ENCODE measurements at regions not wholly inside any gene's neighbourhood (a gene's known extent, or its start where the extent isn't known, plus 50 kb on each side); places are given as distances from the start of the nearest gene placed in this dataset.
"Not testable (repeated sequence)": the region's sequence is repeated elsewhere in the genome, so short reads cannot be mapped to it uniquely, and the experiment has no call there.

DNA sequence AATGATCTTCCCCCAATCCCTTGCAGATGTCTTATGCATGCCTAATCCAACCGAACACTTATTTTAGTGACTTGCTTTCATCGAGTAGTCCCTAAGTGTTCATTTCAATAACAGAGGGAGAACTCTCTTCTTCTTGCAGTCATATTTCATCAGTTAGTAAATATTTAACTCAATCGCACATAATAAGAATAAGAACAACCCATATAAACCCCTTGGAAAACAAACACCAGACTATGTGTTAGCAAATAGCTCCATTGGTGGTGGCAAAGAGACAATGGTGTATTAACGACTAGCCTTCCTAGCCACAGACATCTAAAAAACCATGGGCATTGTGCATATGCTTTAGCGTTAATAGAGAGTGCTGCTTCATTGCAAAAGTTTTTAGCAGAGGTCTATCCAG, 725.8 kb downstream of the BCL11A start:
- intact Hi-C loops (cut with DNase I): no loop called here
- 86 to 93% (median 89%) methylated on average over 5 of the region's 5 CpGs for WGBS, 3 donors
- TF ChIP-seq EP300 (IDR thresholded peaks at IDR 0.05) (no peak), POLR2A (IDR thresholded peaks at IDR 0.05) (no peak)
- TF ChIP-seq, protein P1, sequence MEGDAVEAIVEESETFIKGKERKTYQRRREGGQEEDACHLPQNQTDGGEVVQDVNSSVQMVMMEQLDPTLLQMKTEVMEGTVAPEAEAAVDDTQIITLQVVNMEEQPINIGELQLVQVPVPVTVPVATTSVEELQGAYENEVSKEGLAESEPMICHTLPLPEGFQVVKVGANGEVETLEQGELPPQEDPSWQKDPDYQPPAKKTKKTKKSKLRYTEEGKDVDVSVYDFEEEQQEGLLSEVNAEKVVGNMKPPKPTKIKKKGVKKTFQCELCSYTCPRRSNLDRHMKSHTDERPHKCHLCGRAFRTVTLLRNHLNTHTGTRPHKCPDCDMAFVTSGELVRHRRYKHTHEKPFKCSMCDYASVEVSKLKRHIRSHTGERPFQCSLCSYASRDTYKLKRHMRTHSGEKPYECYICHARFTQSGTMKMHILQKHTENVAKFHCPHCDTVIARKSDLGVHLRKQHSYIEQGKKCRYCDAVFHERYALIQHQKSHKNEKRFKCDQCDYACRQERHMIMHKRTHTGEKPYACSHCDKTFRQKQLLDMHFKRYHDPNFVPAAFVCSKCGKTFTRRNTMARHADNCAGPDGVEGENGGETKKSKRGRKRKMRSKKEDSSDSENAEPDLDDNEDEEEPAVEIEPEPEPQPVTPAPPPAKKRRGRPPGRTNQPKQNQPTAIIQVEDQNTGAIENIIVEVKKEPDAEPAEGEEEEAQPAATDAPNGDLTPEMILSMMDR (IDR thresholded peaks at IDR 0.05): no peak

DNA sequence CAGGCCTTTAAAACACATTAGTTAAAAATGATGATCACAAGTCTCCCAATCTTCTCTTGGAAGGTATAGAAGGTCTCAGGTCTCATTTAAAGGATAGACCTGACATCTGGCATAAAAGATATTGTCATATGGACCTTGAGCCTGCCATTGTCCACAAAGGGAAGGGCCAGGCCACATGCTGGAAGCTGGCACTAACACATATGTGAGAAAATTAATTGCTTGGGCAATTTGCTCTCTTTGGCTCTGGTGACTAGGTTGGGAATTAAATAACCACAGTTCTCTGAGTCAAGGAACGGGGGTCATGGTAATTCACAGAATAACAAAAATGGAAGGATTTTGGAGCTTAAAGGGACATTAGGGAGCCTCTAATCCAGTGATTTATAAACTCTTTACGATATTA, 727.3 kb downstream of the BCL11A start:
- WGBS, 3 donors: 82 to 92% (median 84%) methylated on average over 2 of the region's 2 CpGs
- TF ChIP-seq, protein P1 (IDR thresholded peaks at IDR 0.05): no peak
- TF ChIP-seq POLR2A (IDR thresholded peaks at IDR 0.05) (no peak), EP300 (IDR thresholded peaks at IDR 0.05) (no peak)
- Histone ChIP-seq H3K4me1 (ENCODE audit: insufficient read depth) (no peaks in the 10 kb centered on the region), H3K36me3 (no peaks in the 10 kb centered on the region), H3K9me3 (no peaks in the 10 kb centered on the region), H3K27ac (no peak overlapping the region), H3K27me3 (no peaks in the 10 kb centered on the region), H3K4me3 (no peak overlapping the region)
- intact Hi-C loops (cut with DNase I): no loop called here
- no peak for DNase-seq

More for the DNA sequence above, 725.8 kb downstream of the BCL11A start:
- Histone ChIP-seq H3K27me3 (no peaks in the 10 kb centered on the region), H3K27ac (no peak overlapping the region), H3K36me3 (no peaks in the 10 kb centered on the region), H3K4me3 (no peak overlapping the region), H3K4me1 (ENCODE audit: insufficient read depth) (no peaks in the 10 kb centered on the region), H3K9me3 (no peaks in the 10 kb centered on the region)
- DNase-seq: no peak

DNA sequence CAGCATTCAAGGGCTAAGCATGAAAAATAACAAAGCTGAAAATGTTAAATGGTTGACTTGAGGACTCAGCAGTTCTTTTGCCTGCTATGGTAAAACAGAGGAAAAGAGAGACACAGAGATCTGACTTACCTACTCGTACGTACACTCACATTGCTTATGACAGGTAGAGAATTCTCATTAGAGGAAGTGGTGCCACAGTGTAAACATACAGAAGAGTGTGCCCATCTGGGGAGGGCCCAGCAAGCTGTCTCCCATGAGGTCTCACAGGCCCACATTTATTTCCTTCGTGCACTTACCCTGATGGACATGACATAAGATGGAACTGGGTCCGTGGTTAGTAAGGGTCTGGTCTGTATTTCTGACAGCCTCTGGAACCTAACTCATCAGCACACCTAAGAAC, 729.1 kb downstream of the BCL11A start:
- intact Hi-C loops (cut with DNase I): no loop called here
- Histone ChIP-seq H3K36me3 (no peaks in the 10 kb centered on the region), H3K27ac (no peak overlapping the region), H3K4me3 (no peak overlapping the region), H3K9me3 (no peaks in the 10 kb centered on the region), H3K4me1 (ENCODE audit: insufficient read depth) (no peaks in the 10 kb centered on the region), H3K27me3 (no peaks in the 10 kb centered on the region)
- DNase-seq: no peak
- WGBS, 3 donors: 78 to 83% (median 81%) methylated on average over 4 of the region's 4 CpGs
- no peak for TF ChIP-seq EP300 (IDR thresholded peaks at IDR 0.05)
- TF ChIP-seq, protein P1 (IDR thresholded peaks at IDR 0.05): no peak
- TF ChIP-seq POLR2A (IDR thresholded peaks at IDR 0.05): no peak

DNA sequence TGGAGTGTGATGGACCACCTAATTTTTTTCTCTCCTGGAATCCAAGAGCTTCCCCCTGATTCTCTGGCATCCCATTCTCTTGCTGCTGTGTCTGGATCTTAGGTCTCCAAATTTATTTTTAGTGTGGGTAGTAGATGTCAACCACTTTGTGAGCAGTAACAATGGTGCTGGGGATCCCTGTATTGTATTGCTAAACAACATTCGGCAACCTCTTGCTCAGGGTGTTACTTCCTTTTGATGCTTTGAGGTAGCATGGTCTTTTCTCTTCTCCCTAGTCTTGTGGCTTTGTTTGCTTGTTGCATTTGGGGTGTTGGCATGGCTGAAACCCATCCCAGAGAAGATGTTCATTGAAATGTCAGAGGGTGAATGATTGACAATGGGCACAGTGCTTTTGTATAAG, 737.4 kb downstream of the BCL11A start:
- no peak overlapping the region for H3K4me3 ChIP-seq
- H3K27me3 ChIP-seq: no peaks in the 10 kb centered on the region
- no peaks in the 10 kb centered on the region for H3K9me3 ChIP-seq
- no peak for DNase-seq
- H3K4me1 ChIP-seq (ENCODE audit: insufficient read depth): no peaks in the 10 kb centered on the region
- intact Hi-C loops (cut with DNase I): no loop called here
- H3K36me3 ChIP-seq: no peaks in the 10 kb centered on the region
- 75 to 80% (median 78%) methylated on average over 1 of the region's 1 CpG for WGBS, 3 donors
- no peak overlapping the region for H3K27ac ChIP-seq
- no peak for TF ChIP-seq POLR2A (IDR thresholded peaks at IDR 0.05)
- no peak for TF ChIP-seq EP300 (IDR thresholded peaks at IDR 0.05)
- TF ChIP-seq, protein P1 (IDR thresholded peaks at IDR 0.05): no peak

DNA sequence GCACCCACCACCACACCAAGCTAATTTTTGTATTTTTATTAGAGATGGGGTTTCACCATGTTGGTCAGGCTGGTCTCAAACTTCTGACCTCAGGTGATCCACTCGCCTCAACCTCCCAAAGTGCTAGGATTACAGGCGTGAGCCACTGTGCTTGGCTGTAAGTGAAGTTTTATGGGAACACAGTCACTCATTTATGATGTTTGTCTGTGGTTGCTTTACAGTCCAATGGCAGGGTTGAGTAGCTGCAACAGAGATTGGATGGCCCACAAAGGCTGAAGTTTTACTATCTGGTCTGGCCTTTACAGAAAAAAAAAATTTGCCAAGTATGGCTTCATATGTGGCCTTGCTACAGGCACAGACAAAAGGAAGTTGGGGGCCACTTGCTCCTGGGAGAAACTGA, 743.2 kb downstream of the BCL11A start:
- H3K4me1 ChIP-seq (ENCODE audit: insufficient read depth); H3K27me3 ChIP-seq; H3K27ac ChIP-seq; H3K4me3 ChIP-seq; DNase-seq; intact Hi-C loops (cut with DNase I); H3K36me3 ChIP-seq; H3K9me3 ChIP-seq: not testable (repeated sequence)
- 87 to 100% (median 98%) methylated on average over 2 of the region's 2 CpGs for whole genome bisulfite sequencing, 3 donors
